GM19351 (cell line): ENCODE measurements at regions not wholly inside any gene's neighbourhood (a gene's known extent, or its start where the extent isn't known, plus 50 kb on each side); places are given as distances from the start of the nearest gene placed in this dataset.
"Not testable (repeated sequence)": the region's sequence is repeated elsewhere in the genome, so short reads cannot be mapped to it uniquely, and the experiment has no call there.

Source experiments
- ATAC-seq: cut with Tn5 transposase; IDR thresholded peaks from one replicate; pipeline ENCODE4 v1.9.1; 2021; ENCODE audit warnings: mild to moderate bottlenecking, moderate library complexity; ENCODE audit not compliant: unreplicated experiment

DNA sequence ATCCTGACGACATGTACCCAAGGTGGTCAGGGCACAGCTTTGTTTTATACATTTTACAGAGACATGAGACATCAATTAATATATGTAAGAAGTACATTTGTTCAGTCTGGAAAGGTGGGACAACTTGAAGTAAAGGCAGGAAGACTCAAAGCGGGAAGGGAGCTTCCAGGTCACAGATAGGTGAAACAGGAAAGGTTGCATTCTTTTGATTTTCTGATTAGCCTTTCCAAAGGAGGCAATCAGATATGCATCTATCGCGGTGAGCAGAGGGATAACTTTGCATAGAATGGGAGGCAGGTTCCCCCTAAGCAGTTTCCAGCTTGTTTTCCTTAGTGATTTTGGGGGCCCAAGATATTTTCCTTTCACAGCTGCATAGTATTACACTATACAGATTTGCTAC lies 358.4 kb downstream of the GLUD2 start:
- ATAC-seq: no peak

DNA sequence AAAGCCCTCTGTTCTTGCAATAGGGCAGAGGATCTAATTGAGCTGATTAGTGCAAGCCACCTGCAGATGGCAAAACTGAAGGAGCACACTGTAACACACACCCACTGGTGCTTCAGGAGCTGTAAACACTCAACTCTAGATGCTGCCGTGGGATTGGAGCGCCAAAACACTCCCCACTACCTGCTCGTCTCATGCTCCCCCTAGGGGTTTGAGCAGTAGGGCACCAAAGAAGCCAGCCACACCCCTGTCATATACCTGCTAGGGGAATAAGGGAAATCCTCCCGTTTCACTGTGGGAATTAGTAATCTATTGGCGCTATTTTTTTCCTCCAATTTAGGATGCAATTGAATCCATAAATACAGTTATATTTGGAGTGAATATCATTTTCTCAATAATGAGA lies 360.2 kb downstream of the GLUD2 start:
- no peak for ATAC-seq

DNA sequence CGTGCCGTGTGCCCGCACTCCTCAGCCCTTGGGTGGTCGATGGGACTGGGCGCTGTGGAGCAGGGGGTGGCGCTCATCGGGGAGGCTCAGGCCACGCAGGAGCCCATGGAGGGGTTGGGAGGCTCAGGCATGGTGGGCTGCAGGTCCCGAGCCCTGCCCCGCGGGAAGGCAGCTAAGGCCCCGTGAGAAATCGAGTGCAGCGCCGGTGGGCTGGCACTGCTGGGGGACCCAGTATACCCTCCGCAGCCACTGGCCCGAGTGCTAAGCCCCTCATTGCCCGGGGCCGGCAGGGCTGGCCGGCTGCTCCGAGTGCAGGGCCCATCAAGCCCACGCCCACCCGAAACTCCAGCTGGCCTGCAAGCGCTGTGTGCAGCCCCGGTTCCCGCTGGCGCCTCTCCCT lies 384.1 kb downstream of the GLUD2 start:
- ATAC-seq: not testable (repeated sequence)

DNA sequence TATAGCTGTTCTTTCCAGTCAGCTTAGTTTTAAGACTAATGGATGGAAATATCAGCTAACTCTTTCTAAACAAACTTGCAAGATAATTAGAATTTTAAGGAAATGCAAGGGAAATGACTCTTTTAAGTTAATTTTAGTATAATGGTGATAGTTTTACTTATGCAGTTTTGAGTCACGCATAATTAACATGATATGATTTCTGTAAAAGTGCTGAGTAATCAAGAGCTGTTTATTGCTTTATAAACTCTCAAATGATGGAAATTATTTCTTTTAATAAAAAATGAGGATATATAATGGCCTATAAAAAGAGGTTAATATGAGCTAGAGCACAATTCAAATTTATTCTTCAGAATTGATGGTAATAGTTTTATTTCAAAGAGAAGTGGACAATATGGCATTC lies 385.9 kb downstream of the GLUD2 start:
- ATAC-seq: no peak

DNA sequence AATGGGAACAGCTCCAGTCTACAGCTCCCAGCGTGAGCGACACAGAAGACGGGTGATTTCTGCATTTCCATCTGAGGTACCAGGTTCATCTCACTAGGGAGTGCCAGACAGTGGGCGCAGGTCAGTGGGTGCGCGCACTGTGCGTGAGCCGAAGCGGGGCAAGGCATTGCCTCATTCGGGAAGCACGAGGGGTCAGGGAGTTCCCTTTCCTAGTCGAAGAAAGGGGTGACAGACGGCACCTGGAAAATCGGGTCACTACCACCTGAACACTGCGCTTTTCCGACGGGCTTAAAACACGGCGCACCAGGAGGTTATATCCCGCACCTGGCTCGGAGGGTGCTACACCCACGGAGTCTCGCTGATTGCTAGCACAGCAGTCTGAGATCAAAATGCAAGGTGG lies 390.3 kb downstream of the GLUD2 start:
- ATAC-seq: not testable (repeated sequence)

DNA sequence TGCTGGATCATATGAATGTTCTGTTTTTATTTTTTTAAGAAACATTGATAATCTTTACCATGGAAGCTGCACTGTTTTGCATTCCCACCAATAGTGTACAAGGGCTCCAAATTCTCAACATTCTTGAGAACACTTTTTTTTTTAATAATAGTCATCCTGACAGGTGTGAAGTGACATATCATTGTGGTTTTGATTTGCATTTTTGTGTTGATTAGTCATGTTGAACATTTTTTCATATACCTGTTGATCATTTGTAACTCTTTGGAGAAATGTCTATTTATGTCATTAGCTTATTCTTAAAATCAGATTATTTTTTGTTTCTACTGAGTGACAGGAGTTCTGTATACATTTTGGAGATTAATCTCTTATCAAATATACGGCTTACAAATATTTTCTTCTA lies 408.5 kb downstream of the GLUD2 start:
- ATAC-seq: peak; percentile 47

DNA sequence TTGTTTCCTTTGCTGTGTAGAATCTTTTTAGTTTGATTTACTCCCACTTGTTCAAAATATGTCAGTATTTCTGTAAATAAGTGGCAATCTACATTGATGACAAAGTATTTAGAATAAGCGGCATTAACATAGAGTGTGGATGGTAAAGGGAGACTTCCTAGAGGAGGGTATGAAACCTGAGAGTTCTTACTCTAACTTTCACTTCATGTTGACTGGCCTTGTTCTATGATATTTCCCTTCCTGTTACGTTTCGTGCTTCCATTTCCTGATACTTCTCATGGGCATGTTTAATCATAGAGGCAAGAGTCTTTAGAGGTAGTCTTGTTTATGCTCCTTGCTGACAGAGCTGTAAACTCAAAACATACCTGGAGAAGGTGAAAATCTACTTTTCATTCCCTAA lies 408.9 kb downstream of the GLUD2 start:
- ATAC-seq: peak; percentile 82

DNA sequence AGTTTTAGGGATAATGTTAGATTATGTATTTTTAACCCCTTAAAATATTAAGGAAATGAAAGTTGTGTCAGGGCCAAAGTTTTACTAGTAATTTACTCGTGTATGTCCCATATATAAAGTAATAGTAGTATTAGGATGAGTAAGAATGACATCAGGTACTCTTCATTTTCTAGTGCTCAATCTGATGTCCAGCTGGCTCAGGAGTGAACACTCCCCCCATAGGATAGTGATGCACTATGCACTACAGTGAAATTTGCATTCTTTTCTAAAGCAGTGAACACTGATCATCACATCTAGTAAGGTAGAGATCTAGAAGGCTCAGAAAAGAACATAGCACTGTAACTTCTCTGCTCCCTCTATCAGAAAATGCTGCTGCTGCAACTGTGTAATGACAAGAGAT lies 409.7 kb downstream of the GLUD2 start:
- peak; percentile 63 for ATAC-seq

DNA sequence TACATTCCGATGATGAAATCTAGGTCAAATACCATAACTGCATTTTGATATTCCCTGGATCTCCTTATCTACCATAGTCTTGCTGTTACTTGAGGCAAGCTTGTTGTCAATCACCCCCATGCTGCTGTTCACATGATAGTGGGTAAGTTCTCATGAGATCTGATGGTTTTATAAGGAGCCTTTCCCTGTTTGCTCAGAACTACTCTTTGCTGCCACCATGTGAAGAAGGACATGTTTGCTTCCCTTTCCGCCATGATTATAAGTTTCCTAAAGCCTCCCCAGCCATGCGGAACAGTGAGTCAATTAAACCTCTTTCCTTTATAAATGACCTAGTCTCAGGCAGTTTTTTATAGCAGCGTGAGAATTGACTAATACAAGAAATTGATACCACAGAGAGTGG lies 432.0 kb downstream of the GLUD2 start:
- ATAC-seq: no peak

DNA sequence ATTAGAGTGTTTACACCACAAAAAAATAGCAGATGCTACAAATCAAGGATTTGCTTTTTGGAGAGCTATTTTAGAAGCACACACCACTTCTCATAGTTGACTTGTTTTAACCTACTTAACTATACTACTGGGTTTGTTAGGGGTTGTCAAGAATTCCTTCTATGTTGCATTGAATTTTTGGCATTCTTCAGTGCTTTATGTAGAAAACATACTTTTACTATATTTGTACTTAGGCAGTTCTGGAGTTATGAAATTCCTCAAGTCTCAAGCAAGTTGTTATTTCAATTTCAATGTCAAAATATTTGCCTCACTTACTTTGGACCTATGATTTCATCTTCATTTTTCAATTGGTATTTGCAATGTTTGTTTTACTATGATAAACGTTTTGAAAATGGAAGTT lies 449.6 kb downstream of the GLUD2 start:
- ATAC-seq: no peak

DNA sequence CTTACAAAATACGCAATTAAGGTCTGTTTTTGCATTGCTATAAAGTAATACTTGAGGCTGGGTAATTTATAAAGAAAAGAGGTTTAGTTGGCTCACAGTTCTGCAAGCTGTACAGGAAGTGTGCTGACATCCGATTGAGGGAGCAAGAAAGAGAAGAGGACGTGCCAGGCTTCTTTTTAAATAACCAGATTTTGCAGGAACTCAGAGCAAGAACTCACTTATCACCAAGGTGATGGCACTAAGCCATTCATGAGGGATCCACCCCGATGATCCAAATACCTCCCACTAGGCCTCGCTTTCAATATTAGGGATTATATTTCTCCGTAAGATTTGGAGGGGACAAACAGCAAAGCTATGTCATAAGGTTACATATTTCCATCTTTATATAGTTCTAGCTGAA lies 456.7 kb downstream of the GLUD2 start:
- no peak for ATAC-seq

DNA sequence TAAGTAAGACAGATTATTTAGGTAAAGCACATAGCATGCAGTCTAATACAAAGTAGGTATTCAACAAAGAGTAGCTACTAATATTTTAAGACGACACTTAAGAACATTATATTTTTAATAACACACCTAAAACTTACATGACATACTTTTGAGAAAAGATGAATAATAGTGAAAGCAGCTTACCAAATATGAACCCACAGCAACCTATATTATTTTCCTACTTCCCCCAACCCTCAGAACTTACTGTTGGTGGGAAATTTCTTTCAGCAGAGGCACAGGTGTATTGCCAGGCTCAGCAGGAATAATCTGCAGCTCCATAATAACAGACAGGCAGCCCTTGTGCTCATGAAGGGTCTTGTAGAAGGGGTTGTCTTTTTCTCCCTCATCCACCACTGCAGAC lies 498.9 kb downstream of the GLUD2 start:
- peak; percentile 84 for ATAC-seq

DNA sequence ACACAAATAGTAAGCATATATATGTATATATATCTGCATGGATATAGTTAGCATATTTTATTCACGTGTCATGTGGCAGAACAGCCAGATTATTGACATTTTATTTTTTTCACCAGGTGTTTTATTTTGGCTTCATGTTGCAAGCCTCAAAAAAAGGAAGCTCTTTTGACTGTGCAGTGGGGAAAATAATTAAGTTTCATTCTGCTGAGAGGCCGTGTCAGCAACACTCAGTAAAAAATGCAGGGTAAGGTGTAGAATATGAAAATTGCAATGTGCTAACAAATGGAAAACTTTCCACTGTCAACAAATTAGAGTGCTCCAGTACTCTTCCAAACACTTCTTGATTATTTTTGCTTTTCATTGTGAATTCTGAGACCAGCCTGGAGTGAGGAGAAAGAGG lies 511.5 kb downstream of the GLUD2 start:
- no peak for ATAC-seq

DNA sequence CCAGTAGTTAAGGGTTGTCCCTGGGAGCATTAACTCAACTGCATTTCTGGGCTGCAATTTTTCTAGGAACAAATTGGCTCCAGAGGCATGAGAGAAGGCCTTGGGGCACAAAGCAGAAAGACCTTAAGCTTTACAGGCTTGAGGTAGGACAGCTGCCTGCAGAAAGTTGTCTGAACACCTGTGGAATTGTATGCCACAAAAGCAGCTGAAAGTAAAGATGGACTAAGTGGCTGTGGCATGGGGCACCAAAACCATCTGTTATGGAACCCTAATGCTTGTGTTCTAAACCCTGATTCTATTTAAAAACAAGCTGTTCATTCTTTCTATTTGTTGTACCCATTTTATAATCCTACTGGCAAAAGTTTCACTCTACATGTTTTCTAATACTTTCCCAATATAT lies 515.2 kb downstream of the GLUD2 start:
- no peak for ATAC-seq

DNA sequence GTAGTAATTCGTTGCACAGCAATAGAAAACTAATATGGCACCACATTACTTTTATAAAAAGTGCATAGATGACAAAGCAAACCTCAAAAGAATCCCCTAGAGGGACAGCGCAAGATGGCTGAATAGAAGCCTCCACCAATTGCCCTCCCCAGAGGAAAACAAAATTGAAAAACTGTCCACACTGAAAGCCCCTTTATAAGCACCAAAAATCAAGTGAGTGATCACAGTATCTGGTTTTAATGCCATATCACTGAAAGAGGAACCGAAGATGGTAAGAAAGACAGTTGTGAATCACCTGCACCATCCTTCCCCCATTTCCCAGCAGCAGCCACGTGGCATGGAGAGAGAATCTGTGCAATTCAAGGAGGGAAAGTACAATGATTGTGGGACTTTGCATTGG lies 522.2 kb downstream of the GLUD2 start:
- peak; percentile 73 for ATAC-seq

DNA sequence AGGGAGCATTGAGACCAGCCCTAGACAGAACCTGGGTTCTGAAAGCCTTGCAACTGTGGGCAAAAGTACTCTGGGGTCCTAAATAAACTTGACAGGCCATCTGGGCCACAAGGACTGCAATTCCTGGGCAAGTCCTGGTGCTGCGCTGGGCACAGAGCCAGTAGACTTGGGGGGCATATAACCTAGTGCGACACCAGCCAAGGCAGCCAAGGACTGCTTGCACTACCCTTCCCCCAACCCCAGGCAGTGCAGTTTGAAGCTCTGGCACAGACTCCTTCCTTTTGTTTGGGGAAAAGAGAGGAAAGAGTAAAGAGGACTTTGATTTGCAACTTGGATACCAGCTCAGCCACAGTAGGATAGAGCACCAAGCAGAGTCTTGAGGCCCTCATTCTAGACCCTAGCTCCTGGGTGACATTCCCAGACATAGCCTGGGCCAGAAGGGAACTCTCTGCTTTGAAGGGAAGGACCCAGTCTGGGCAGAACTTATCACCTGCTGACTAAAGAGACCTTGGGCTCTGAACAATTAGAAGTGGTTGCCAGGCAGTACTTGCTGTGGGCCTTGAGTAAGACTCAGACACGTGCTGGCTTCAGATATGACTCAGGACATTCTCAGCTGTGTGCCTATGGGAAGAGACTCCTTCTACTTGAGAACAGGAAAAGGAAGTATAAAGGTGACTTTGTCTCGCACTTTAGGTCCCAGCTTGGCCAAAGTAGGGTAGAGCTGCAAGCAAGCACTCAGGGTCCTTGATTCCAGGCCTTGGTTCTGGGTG lies 522.8 kb downstream of the GLUD2 start:
- peak; percentile 72 for ATAC-seq

DNA sequence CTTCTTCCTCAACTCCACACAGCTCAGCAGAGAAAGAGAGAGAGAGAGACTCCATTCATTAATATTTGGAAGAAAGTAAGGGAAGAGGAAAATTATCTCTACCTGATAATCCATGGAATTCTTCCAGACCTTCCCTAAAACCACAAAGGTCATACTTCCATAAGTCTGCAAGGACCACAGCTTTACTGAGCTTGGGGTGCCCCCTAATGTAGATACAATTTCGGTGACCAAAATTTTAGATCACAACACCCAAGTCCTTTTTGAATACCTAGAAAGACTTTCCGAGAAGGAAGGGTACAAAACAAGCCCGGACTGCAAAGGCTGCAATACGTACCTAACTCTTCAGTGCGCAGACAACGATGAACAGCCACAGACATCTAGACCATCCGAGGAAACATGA lies 523.9 kb downstream of the GLUD2 start:
- no peak for ATAC-seq

DNA sequence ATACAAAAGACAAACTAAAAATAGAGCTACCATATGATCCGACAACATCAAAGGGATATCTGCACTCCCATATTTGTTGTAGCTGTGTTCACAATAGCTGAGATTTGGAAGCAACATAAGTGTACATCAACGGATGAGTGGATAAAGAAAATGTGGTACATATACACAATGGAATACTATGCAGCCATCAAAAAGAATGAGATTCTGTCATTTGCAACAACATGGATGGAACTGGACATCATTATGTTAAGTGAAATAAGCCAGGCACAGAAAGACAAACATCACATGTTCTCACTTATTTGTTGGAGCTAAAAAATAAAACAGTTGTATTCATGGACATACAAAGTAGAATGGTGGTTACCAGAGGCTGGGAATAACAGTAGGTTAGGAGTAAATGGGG lies 527.0 kb downstream of the GLUD2 start:
- not testable (repeated sequence) for ATAC-seq

DNA sequence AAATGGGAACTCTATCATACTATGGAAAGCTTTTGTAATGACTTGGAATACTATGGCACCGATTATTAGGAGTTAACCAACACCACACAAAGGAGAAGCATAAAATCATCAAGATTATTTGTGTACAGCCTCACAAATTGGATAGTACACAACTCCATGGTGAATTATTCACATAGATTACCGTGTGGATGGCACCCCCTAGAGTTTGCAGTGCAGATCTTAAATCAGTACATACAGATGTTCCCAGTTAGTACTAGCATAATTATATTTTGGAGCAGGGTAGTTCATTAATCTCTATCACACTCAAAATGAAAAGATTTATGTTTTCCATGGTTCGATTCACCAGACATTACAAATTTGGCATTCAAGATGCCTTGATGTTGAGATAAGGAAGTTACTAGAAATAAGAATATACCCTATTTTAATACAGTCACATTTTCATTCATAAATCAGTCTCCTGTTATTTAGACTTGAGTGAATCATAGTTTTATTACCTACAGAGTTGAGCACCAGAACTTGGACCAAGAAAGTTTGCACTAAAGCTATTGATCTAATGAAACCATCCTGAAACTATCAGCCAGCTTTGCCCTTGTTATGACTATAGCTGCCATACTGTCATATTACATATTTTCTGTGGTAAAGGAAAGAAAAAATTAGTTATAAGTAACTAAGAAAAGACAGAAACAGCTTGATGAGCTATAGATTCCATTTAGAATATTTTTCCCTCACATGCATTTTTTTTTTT lies 531.8 kb downstream of the GLUD2 start:
- peak; percentile 80 for ATAC-seq

DNA sequence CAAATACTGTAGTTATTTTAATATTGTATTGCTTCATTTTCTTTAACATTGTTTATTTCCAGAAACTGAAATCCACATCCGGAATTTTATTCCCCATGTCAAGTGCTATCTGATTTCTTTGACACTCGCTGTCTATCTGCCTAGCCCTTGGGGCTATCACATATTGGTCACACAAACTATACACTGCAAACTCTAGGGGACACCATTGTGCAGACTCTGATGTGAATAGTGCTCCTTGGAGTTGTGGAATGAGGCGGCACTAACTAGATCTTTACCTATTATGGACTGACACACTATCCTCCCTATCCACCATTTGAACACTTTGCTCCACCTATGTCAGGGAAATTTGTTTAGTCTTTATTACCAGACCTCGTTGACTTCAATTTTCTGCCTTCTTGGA lies 534.5 kb downstream of the GLUD2 start:
- no peak for ATAC-seq

DNA sequence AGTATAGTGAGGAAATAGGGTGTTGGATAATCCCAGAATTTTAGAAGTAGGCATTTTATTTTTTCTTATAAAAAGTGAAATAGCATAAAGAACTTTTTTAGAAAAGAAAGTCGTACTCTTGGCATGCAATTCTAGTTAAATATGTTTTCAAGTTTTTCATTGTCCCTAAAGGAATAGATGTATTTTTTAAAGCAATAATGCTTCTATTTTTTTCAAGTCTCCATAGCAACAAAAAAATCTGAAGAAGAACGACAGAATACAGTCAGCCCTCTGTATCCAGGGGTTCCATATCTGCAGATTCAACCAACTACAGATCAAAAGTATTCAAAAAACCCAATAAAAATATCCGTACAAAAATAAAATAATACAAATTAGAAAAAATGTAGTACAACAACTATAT lies 538.2 kb downstream of the GLUD2 start:
- no peak for ATAC-seq

DNA sequence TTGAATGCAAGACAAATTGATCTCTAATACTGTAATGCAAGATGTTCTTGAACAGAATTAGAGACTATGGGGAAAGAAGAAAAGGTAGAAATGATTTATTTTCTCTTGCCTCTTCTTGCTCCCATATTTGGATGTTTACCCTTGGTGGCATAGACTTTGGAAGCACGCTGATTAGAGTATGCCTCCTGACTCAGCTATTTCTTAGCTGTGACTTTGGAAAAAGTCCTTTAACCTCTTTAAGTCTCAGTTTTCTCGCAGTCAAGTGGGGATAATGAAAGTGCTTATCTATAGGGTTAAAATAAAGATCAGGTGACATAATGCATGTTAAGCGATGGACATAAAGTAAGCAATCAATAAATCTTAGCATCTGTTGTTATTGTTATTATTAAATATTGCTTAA lies 545.5 kb downstream of the GLUD2 start:
- ATAC-seq: no peak

DNA sequence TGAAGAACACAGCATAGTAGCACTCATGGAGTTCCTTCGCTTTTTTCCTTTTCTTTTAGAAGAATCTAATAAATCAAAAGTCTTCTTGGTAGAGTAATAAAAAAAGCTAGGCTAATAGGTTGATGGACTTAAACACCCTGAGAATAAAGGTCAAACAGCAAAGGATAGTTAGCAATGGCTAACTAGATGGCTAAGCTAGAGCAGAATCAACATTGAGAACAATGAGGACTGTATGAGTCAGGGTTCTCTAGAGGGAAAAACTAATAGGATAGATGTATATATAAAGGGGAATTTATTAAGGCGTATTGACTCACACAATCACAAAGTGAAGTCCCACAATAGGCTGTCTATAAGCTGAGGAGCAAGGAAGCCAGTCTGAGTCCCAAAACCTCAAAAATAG lies 550.9 kb downstream of the GLUD2 start:
- no peak for ATAC-seq
